ENCODE measurements at regions not wholly inside any gene's neighbourhood (a gene's known extent, or its start where the extent isn't known, plus 50 kb on each side); places are given as distances from the start of the nearest gene placed in this dataset.

GRCh38 chr2:145655165-145655765, 1135.3 kb upstream of the ZEB2 start:
- no peak for DNase-seq (ENCODE audit: extremely low read depth, low read depth)
- TF ChIP-seq, protein P1, sequence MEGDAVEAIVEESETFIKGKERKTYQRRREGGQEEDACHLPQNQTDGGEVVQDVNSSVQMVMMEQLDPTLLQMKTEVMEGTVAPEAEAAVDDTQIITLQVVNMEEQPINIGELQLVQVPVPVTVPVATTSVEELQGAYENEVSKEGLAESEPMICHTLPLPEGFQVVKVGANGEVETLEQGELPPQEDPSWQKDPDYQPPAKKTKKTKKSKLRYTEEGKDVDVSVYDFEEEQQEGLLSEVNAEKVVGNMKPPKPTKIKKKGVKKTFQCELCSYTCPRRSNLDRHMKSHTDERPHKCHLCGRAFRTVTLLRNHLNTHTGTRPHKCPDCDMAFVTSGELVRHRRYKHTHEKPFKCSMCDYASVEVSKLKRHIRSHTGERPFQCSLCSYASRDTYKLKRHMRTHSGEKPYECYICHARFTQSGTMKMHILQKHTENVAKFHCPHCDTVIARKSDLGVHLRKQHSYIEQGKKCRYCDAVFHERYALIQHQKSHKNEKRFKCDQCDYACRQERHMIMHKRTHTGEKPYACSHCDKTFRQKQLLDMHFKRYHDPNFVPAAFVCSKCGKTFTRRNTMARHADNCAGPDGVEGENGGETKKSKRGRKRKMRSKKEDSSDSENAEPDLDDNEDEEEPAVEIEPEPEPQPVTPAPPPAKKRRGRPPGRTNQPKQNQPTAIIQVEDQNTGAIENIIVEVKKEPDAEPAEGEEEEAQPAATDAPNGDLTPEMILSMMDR (IDR thresholded peaks at IDR 0.05; ENCODE audit: low read depth, low read length, missing control alignments) = no peak
- H3K4me3 ChIP-seq (replicated peaks; ENCODE audit: low read depth, low read length) = no peak overlapping the region

DNA sequence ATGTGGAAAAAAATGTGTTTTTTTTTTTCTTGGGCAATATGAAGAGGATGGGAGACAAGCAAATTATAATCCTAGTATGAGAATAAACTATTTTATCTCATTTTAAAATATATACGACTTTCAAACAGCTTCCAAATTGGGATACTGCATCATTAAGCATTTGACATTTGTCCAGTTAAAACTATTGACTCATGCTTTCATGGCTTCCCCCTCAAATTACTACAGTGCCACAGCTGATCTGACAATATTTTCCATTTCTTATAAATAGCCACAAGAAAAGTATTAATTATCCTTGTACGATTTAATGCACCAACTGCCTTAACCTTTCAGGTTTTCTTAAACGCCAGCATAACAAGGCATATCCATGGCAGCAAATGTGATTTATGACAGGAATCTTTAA, 1134.8 kb upstream of the ZEB2 start:
- DNase-seq (ENCODE audit: extremely low read depth, low read depth) = no peak
- no peak overlapping the region for H3K4me3 ChIP-seq (replicated peaks; ENCODE audit: low read depth, low read length)
- TF ChIP-seq, protein P1 (IDR thresholded peaks at IDR 0.05; ENCODE audit: low read depth, low read length, missing control alignments) = no peak

DNA sequence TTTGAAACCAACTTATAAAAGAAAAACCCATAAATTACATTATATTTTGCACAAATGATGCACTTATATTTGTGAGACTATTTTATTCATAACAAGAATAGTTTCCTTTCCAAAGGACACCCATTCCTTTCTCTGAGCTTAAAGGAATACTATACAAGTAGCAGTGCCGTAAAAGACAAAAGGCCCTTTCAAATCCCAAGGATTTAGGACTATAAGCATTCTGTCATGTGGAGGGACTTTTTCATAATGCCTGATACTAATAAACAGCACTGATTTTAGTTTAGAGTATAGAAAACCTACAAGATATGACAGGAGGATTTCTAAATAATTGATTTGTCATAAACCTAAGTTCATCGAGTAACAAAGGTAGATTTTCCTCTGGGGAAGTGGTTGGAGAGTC, 1134.2 kb upstream of the ZEB2 start:
- no peak for DNase-seq (ENCODE audit: extremely low read depth, low read depth)
- H3K4me3 ChIP-seq (replicated peaks; ENCODE audit: low read depth, low read length) = no peak overlapping the region
- TF ChIP-seq, protein P1 (IDR thresholded peaks at IDR 0.05; ENCODE audit: low read depth, low read length, missing control alignments) = no peak

- no peak overlapping the region for H3K4me3 ChIP-seq (replicated peaks; ENCODE audit: low read depth, low read length)
- TF ChIP-seq, protein P1 (IDR thresholded peaks at IDR 0.05; ENCODE audit: low read depth, low read length, missing control alignments) = no peak
- no peak for DNase-seq (ENCODE audit: extremely low read depth, low read depth)
Observed at GRCh38 chr2:145653553-145653952, 1133.6 kb upstream of the ZEB2 start.

DNA sequence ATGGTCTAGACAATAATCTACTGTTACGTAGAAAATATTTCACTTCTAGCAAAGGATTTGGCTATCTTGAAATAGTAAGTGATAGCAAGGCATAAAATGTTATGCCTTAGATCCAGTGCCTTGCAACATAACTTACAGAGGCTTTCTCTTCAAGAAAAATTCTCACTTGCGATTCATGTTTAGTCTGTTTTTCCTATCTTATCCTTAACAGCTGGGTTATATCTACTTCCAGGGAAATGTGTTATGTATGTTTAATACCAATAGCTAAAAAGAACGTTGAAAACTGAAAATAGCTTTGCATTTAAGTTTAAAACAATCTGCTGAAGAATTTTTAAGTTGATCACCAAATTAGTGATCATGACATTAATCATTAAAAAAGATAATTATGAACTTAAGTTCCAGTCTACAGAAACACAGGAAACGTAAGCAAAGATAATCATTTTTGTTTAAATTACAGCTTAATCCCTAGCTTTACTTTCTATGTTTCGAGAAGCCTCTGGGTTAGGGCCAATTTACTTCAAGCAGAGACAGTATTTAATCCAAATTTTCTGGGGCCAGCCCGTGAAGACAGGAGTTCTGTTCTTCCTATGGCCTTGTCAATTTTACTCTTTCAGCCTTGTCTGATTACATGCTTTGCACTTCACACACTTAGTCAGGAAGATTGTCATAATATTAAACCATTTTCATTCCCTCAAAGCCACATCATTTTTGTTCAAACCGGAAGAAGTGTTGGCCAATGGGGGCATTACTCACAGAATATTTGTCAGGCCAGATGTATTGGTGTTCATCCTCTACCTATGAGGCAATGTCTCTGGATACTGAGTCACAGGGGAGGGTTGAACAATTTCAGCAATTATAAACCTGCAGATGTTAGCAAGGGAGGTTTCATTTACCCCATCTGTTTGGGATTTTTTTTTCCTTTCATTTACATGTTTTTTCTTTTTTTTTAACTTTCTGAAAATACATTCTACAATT, 1132.9 kb upstream of the ZEB2 start:
- H3K4me3 ChIP-seq (replicated peaks; ENCODE audit: low read depth, low read length) = no peak overlapping the region
- TF ChIP-seq, protein P1 (IDR thresholded peaks at IDR 0.05; ENCODE audit: low read depth, low read length, missing control alignments) = no peak
- peak; percentile 25 for DNase-seq (ENCODE audit: extremely low read depth, low read depth)

GRCh38 chr2:145652036-145652435, 1132.1 kb upstream of the ZEB2 start:
- H3K4me3 ChIP-seq (replicated peaks; ENCODE audit: low read depth, low read length) = no peak overlapping the region
- no peak for DNase-seq (ENCODE audit: extremely low read depth, low read depth)
- TF ChIP-seq, protein P1 (IDR thresholded peaks at IDR 0.05; ENCODE audit: low read depth, low read length, missing control alignments) = no peak

Measured in HFF-Myc (cell line).